ENCODE measurements at regions not wholly inside any gene's neighbourhood (a gene's known extent, or its start where the extent isn't known, plus 50 kb on each side); places are given as distances from the start of the nearest gene placed in this dataset.
"Not testable (repeated sequence)": the region's sequence is repeated elsewhere in the genome, so short reads cannot be mapped to it uniquely, and the experiment has no call there.

GRCh38 chr7:1300636-1301035 lies 68.0 kb downstream of the UNCX start:
- no peak for DNase-seq

- DNase-seq = no peak
These were observed 68.6 kb downstream of the UNCX start for GRCh38 chr7:1301054-1301881.

DNA sequence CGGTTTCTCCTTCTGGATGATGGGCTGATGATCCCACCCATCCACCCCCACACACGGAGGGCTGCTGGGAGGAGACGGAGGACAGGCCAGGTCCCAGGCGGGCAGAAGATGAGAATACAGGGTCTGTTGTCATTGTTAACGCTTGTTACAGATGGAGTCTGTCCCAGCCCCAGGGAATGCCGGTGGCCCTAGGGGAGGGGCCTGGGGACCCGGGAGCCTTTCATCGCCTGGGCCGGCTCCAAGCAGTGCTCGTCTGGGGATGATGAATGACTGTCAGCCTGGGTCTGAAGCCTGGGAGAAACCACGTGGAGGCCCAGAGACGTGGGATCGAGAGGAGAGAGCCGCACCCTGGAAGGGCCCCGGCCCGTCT lies 69.2 kb downstream of the UNCX start:
- no peak for DNase-seq

DNA sequence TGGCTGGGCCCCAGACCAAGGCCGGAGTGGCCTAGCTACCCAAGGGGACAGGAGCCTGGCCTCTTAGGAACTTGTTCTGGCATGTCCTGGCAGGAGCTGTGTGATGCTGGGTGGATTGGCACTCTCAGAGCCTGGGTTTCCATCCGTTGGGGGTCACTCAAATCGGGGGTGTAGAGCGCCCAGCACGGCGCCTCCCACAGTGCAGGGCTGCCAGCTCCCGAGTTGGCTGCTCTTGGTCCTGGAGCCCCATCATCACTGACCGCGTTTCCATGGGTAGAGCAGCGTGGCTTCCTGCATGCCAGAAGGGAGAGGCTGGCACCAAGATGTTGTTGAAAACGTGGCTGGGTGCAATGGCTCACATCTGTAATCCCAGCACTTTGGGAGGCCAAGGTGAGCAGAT lies 70.3 kb downstream of the UNCX start:
- no peak for DNase-seq

DNA sequence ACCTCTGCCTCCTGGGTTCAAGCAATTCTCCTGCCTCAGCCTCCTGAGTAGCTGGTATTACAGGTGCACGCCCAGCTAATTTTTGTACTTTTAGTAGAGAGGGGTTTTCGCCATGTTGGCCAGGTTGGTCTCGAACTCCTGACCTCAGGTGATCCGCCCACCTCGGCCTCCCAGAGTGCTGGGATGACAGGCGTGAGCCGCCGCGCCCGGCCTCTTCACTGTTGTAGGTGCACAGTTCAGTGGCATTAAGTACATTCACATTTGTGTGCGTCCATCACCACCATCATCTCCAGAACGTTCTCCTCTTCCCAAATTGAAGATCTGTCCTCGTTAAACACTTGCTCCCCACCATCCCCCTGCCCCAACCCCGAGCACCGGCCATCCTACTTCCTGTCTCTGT lies 71.3 kb downstream of the UNCX start:
- DNase-seq = not testable (repeated sequence)

GRCh38 chr7:1305873-1306272 lies 73.2 kb downstream of the UNCX start:
- no peak for DNase-seq

DNA sequence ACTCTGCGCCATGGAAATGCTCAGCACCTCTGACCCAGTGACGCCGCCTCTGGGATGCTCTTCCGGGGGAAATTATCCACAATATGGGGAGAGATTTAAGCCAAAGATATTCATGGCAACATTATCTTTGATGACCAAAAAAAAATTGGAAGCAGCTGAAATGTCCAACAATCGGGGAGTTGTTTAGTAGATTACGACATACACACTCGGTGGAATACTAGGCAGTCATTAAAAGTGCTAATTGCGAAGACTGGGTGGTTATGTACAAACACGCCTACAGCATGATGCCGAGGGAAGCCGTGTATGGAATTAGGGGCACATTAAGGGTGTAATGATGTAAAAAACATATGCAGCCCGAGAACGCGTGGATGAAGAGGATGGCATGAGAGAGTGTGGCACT lies 75.2 kb downstream of the UNCX start:
- DNase-seq = no peak

GRCh38 chr7:1309290-1309689 lies 76.6 kb downstream of the UNCX start:
- DNase-seq = no peak

- DNase-seq = no peak
These were observed 77.3 kb downstream of the UNCX start for GRCh38 chr7:1309996-1310395.

DNA sequence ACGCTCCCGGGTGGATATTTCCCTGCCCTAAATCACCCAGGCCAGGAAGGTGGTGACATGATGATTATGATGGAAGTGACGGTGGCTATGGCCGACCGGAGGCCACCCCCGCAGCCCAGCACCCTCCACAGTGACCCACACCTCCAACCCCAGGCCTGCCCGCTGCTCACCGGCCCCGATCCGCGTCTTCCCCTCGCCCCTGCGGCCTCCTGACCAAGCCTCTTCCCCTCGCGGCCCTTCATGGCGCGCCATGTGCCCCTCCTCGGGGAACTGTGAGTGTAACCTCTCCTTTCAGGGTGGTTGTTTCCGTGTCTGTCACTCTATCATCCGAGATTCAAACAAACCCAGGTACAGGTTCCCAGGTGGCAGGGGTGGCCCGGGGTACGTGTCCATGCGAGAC lies 78.3 kb downstream of the UNCX start:
- DNase-seq = no peak

- no peak for DNase-seq
These were observed 78.9 kb downstream of the UNCX start for GRCh38 chr7:1311406-1312135.

DNA sequence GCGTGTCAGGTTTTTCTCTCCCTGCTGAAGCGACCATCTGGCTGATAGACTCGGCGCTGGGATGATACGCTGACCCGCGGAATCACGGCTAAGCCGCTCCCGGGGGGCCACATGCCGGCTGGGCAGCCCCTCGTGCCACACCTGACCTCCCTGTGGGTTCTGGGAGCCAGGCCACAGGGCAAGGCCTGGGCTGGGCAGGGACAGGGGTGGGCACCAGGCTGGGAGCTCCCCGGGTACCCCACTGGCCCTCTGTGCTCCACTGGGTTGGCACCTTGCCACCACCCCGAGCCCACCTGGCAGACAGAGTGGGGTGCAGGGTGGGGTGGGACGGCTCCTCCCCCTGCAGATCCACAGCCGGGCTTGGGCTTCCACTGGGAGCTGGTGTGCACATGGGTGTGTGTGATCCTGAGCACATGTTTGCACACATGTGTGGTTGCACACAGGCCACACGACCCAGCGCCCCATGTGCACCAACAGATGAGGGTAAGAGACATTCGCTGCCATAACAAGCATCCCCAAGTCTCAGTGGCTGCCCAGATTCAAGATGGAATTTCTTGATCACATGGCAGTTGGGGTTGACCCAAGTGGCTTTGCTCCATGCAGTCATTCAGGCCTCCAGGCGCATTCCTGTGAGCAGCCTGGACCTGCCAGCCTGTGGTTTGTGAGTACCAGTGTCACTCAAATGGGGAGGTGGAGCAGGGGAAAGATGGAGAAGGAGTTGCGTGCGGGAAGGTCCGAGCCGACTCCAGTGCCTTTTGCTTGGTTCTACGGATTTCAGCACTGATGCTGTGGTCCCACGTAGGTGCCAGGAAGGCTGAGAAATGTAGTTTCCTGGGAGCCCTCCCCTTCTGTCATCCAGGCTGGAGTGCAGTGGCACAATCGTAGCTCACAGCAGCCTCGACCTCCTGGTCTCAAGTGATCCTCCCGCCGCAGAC lies 79.7 kb downstream of the UNCX start:
- DNase-seq = no peak

DNA sequence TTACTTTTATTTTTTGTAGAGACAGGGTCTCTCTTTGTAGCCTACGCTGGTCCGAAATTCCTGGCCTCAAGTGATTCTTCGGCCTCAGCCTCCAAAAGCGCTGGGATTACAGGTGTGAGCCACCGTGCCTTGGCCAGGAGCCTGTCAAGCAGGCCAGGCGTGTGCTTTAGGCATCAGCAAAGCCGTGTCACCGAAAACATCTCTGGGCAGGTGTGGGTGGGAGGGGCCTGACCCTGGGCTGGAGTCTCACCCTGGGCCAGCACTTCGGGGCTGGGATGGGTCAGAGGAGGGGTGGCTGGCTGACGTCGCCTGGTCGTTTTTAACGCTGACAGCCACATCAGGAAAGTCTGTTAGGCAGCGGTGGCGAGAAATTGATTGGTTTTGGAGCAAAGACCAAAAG lies 80.9 kb downstream of the UNCX start:
- no peak for DNase-seq

DNA sequence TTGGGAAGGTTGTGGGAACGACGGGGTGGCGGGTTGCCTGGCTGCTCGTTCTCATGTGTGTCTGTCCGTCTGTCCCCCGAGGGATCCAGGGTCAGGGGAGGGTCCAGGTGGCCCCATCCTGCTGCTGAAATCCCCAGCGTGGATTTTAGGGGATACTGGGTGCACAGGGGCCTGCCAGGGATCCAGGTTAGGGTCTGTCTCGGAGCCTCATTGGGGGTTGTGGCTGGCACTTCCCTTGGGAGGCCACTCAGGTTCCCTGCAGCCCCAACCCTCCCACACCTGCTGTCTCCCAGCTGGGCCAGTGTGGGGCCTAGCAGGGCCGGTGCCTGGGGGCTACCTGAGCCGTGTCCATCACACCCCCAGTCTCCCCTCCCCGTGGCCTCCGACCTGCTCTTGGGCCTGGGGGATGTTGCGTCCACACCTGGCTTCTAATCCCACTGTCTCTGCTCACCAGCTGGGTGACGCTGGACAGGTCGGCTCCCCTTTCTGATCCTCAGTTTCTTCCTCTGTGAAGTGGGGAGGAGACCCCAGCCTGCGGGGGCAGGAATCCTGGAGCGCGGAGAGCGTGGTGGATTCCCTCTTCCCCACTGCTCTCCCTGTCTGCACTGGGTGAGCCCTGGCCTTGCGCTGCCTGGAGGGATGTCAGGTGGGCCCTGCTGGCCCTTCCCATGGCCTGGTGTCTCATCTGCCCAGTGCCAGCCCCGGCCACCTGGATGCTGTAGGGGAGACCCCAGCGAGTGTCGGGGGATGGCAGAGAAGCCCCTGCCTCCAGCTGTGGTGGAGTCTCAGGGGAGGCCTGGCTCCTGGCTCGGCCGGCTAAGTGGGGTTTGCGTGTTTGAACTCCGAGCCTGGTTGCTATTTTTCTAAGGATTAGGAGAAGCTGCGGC lies 81.6 kb downstream of the UNCX start:
- DNase-seq = no peak

DNA sequence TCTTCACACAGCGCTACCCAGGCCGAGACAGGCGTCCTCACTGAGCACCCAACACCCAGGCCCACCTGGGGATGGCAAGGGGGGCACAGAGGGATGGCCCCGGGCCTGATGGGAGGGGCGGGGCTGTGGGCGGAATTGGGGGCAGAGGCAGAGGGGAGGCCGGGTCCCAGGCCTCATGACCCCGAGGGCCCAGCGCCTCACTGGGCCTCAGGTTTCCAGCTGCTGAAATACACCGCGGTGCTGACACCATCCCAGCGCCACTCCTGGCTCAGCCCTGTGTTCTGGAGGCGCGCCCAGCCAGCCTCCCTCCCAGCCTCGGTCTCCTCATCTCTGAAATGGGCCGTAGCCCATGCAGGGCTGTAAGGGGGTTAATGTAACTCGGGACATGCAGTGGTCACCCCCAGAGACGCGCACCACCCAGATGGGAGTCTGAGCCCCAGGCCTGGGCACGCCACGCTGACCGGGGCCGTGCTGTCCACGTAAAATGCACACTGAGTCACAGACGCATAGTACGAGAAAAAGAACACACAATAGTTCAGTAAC lies 82.3 kb downstream of the UNCX start:
- DNase-seq = no peak

DNA sequence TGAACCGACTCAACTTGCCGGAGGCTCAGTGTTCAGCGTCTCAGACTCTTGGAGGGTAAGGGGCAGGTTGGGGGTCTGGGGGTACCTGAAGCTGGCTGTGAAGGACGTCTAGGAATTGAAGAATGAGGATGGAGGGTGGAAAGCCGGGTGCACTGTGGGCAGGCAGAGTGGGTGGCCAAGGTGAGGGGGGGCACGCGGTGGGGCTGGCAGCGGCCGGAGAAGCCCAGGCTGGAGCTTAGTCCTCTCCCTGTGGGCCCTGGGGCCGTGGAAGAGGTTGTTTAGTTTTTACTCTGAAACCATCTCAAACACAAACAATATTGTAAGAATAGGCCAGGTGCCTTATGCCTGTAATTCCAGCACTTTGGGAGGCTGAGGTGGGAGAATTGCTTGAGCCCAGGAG lies 83.4 kb downstream of the UNCX start:
- no peak for DNase-seq

- DNase-seq = no peak
These were observed 85.0 kb downstream of the UNCX start for GRCh38 chr7:1317646-1318045.

DNA sequence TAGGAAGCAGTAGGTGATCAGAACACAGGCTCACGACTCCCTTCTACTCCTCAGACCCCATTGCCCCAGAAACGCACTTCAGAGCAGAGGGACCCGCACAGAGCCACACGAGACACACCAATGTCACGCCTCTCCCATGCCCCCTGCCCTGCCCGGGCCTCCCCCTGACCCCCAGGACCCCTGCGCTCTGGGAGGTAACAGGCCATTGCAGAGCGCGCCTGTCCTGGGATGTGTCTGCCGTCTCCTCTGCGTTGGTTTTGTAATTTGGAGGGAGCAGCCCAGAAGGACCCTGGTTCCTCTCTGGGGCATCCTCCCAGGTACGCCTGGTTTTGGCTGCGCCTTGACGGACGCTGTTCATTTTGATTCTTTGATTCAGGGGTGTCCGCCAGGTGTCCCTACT lies 85.4 kb downstream of the UNCX start:
- no peak for DNase-seq

- no peak for DNase-seq
These were observed 86.0 kb downstream of the UNCX start for GRCh38 chr7:1318661-1319060.

DNA sequence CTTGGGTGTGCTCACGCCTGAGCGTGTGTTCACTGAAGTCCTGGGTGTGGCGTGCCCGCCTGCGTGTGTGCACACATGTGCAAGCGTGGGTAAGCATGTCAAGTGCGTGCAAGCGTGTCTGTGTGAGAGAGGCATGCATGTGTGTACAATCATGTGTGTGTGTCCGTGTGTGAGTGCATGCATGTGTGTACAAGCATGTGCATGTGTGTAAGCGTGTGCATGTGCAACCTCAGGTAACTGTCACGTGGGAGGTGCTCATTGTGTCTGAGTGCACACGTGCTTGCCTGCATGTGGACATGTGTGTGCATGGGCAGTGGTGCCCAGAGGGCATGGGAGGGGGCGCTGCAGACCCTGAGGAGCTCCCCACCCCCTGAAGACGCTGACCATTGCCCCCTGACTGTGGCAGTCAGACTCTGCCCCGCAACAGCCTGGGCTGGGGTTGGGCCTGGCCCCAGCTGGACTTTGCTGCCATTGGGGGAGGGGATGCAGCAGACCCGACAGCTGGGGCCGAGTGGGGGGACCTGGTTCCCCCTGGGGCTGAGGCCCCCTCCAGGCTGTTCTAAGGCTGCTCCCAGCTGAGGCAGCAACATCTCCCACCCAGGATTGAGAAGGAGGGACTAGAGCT lies 88.1 kb downstream of the UNCX start:
- DNase-seq = no peak

DNA sequence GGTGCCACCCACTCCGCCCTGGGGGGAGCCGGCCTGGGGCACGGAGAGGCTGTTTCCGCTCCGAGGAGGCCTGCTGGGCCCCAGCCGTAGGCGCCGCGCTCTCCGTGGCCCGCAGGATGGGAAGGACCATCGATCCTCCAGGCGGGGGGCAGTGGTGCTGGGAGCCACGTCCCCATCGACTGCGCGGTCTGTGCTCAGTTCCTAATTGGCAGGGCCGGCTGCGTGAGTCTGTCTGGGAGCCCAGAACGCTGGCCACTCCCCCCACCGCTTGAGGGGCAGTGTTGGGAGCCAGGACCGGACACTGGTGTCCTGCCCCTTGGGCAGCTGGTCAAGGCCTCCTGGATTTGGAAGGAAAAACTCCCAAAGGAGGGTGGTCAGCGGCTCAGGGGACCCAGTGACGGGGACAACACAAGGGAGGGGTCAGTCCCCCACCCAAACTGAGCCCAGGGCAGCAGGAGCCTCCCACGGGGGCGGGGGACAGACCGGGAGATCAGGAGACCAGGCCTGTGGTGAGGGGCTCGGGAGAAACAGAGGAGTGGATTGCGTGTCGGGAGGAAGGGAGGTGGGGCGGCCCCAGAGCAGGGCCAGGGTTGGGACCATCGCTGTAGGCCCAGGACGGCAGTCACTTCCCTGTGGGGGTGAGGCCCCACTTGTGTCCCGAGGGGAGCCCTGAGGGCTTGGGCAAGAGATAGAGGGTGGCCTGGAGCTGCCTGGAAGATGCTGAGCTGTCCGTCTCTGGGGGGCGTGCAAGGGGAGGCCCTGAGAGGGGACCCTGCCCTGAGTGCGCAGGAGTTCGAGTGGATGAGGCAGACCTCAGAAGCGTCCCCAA lies 89.0 kb downstream of the UNCX start:
- DNase-seq = no peak

Measured in stimulated activated CD4-positive, alpha-beta T cell treated with anti-CD3 and anti-CD28 coated beads, Interleukin-2, amount 100 ng/mL, for 24 hours (primary cell).